GM21515 (cell line): ENCODE measurements at regions not wholly inside any gene's neighbourhood (a gene's known extent, or its start where the extent isn't known, plus 50 kb on each side); places are given as distances from the start of the nearest gene placed in this dataset.

ENCODE experiments used
- ATAC-seq: cut with Tn5 transposase; IDR thresholded peaks from one replicate; pipeline ENCODE4 v1.9.1; 2021; ENCODE audit not compliant: unreplicated experiment

DNA sequence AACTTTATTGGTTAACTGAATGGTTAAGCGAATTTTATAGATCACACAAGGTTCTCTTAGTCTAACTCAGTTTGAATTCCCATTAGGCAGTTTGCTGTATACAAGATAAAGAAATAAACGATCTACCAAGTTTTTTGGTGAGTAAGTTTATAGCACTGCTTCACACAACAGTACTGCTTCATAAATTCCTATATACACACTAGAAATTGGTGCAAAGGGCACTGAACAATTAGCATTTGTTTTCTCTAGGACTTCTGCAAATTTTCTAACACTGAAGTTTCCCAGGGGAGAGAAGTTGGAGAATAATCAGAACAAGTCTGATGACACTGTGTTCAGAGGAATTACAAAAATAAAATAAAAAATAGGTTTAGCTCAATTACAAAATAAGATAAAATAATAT is 1138.8 kb upstream of the PCDH9 start:
- no peak for ATAC-seq

- ATAC-seq: no peak
Observed at GRCh38 chr13:68359105-68359504, 1129.0 kb upstream of the PCDH9 start.

DNA sequence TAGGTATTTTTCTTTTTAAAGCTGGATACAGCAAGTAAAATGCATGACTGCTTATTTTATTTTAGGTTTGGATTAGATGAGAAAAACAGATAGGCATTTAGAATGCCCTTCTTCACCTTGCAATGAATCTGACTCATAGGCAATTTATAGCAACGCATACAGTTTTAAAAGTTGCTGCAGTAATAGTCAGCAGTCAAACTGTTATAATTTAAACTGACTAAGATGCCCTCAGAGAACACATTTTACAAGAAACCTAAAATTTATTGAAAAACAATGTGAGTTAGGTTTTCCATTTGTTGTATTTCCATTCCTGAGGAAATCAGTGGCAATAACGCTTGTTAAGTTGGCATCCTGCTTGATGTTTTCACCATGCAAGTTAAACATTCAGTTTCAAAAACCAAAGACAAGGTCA is 1128.2 kb upstream of the PCDH9 start:
- ATAC-seq: no peak

GRCh38 chr13:68350554-68350953 is 1120.4 kb upstream of the PCDH9 start:
- no peak for ATAC-seq

GRCh38 chr13:68347220-68347619 is 1117.1 kb upstream of the PCDH9 start:
- ATAC-seq: no peak

- ATAC-seq: no peak
Observed at GRCh38 chr13:68345963-68346531, 1115.9 kb upstream of the PCDH9 start.

GRCh38 chr13:68323124-68323523 is 1093.0 kb upstream of the PCDH9 start:
- ATAC-seq: no peak

GRCh38 chr13:68319384-68319783 is 1089.2 kb upstream of the PCDH9 start:
- ATAC-seq: no peak

- no peak for ATAC-seq
Observed at GRCh38 chr13:68304286-68304893, 1074.3 kb upstream of the PCDH9 start.

- ATAC-seq: no peak
Observed at GRCh38 chr13:68293631-68294030, 1063.5 kb upstream of the PCDH9 start.

GRCh38 chr13:68292601-68293000 is 1062.5 kb upstream of the PCDH9 start:
- no peak for ATAC-seq

DNA sequence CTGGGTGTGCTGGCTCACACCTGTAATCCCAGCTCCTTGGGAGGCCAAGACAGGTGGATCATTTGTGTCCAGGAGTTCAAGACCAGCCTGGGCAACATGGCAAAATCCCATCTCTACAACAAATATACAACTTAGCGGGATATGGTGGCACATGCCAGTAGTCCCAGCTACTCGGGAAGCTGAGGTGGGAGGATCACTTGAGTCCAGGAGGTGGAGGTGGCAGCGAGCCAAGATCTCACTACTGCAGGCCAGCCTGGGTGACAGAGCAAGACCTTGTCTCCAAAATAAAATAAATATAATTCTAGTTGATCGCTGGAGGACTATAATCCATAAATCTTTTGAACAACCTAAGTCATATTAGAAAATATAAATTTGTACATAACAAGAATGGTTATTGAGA is 1061.5 kb upstream of the PCDH9 start:
- no peak for ATAC-seq

- ATAC-seq: no peak
Observed at GRCh38 chr13:68275758-68276157, 1045.6 kb upstream of the PCDH9 start.

DNA sequence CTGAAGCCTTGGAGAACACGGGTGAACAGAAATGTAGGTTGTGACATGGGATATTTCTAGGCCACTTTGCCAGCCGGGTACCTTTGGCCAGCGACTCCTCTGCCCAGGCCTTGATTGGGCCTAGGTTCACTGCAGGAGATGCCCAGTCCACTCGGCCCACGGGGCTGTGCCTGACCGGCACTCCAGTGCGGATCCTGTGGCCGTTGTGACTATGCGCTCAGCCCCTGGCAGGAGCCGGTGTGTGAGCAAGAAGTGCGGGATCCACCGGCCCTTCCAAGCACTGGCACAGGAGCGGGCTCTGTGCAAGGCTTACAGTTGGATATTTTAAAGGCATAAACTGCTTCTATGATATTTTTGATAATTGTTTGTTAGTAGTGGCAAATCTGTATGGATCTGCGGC is 1042.5 kb upstream of the PCDH9 start:
- no peak for ATAC-seq

DNA sequence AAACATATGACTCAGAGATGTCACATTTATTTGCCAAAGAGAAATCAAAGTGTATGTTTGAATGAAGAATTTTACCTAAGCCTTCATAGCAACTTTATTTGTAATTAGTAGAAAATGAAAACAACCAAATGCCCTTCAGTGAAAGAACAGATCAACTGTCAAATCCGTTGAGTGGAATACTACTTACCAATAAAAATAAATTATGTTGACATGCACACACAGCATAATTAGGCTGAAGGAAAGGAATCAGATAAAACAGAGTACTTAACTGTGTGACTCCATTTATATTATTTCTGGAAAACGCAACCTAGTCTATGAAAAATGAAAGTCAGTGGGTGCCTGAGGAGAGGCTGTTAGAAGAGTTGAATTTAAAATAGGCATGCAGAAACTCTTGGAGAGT is 1034.6 kb upstream of the PCDH9 start:
- ATAC-seq: no peak

GRCh38 chr13:68261105-68261504 is 1031.0 kb upstream of the PCDH9 start:
- ATAC-seq: no peak

GRCh38 chr13:68257111-68257842 is 1027.1 kb upstream of the PCDH9 start:
- no peak for ATAC-seq

GRCh38 chr13:68254151-68254550 is 1024.0 kb upstream of the PCDH9 start:
- ATAC-seq: no peak

DNA sequence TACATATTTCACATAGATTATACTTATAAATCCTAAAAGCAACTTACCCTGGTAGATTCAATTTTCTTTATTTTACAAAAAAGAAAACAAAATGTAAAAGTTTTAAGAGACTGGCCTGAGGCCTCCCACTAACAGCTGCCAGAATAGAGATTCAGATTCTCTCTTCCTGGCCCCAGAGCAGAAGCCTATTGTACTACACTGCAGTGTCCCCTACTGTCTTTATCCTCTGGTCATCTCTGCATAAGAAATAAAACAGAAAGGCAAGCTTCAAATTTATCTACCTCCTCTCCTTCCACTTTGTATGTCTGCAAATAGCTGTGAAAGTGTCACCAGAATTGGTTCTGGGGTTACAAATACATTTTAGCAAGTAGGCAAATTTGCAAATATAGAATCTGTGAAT is 1004.1 kb upstream of the PCDH9 start:
- no peak for ATAC-seq

DNA sequence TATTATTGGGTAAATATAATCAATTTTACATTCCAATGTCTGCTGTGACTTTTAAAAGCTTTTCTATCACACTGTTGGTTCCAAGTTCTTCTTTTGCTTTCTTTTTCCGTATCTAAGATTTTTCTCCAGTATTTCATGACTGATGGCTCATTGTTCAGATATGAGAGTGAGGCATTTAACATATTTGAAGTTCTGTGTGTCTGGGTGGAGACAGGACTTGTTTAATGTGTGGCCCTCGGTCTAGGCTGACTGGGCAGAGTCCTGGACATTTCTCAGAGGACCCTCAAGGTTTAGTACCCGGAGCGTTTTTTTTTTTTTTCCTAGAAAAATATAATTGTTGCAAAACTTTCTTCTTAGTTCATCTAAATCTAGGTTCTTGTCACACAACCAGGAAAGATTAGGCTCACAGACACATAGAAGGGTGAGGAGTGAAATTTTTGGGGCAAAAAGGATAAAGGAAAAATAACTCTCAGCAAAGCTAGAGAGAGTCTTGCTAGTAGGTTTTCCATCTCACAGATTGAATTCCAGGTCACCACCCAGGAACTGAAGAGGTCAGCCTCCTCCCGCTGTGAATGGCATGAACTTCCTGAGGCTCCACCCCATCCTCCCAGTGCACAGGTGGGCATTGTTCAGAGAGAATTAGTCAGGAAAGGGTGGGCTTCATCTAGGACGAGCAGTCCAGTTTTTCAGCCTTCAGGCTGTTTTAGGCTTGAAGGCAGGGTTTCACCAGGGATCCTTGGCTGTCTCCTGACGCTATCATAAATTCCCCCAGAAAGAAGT is 1002.4 kb upstream of the PCDH9 start:
- no peak for ATAC-seq

DNA sequence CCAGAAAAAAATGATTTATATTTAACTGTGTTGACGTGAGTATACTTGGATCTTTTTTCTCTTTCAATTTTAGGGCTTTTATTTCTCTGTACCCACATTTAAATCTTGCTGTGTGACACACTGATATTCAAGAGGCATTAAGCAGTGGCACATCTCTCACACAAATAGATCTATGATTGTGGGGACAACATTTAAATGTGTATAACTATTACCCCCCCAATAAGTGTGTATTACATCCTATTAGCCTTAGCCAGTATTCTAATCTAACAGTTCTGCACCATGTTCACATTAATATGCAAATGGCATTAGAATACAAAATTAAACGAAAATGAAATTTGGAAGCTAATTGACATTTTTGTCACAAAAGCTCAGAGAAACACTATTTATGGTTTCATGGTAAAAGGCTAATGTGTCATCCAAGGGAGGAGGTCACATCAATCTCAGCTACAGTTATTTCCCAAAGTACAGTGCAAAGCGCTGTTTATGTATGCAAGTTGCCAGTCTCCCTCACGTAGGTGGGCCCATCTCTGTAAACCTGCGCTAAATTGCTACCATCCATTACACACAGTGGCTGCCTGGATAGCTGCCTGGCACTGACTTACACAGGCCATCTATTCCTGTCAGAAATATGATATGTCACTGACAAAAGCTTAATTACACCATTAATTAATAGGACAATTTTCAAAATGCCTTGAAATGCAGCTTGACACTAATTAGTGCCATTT is 984.7 kb upstream of the PCDH9 start:
- ATAC-seq: no peak
